Suprapubic skin (tissue), 4 donors: ENCODE measurements at regions not wholly inside any gene's neighbourhood (a gene's known extent, or its start where the extent isn't known, plus 50 kb on each side); places are given as distances from the start of the nearest gene placed in this dataset.

Source experiments
- EP300 ChIP-seq: sonication (generic); formaldehyde crosslinking; IDR thresholded peaks from one replicate; pipeline ENCODE4 v1.6.1; 2017; ENCODE audit warnings: antibody characterized with exemption
- POLR2A ChIP-seq, 2 donors: fragments of 450-650 bp; IDR thresholded peaks; one replicate each; pipeline ENCODE4 v1.6.1; 2017; ENCODE audit warnings: antibody characterized with exemption in 2 of 2, mild to moderate bottlenecking in 2 of 2, moderate library complexity in 2 of 2
- POLR2AphosphoS5 ChIP-seq, 3 donors: sonication (generic); formaldehyde crosslinking; IDR thresholded peaks; one replicate each; pipeline ENCODE4 v1.6.1; 2017; ENCODE audit warnings: antibody characterized with exemption in 3 of 3
- TF ChIP-seq, protein P1 (sequence below), 2 donors: fragments of 200-600 bp in 1 of 2; fragments of 450-650 bp in 1 of 2; sonication (generic) in 1 of 2; IDR thresholded peaks; one replicate each; pipeline ENCODE4 v1.5.1; 2016 to 2019; ENCODE audit warnings: antibody characterized with exemption in 2 of 2, mild to moderate bottlenecking in 1 of 2, moderate library complexity in 1 of 2

DNA sequence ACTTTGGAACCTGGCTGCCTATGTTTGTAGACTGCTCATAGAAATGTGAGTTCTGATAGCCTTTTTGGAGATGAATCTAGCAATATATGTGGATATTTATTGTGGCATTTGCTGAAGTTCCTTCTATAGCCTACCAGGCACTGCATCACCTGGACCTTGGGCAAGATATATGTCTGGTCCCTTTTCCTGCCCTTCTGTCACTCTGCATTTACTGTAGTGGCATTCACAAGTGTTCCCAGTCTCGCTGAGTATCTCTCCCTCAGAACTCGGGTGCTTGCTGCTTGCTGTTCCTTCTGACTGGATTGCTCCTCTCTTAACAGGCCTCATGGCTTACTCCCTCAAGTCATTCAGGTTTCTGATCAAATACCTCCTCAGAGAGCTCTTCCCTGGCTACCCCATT, 145.0 kb downstream of the UBE2E3 start:
- TF ChIP-seq POLR2AphosphoS5 (IDR thresholded peaks at IDR 0.05) (no peak), POLR2A (IDR thresholded peaks at IDR 0.05) (no peak), EP300 (no peak)
- TF ChIP-seq, protein P1, sequence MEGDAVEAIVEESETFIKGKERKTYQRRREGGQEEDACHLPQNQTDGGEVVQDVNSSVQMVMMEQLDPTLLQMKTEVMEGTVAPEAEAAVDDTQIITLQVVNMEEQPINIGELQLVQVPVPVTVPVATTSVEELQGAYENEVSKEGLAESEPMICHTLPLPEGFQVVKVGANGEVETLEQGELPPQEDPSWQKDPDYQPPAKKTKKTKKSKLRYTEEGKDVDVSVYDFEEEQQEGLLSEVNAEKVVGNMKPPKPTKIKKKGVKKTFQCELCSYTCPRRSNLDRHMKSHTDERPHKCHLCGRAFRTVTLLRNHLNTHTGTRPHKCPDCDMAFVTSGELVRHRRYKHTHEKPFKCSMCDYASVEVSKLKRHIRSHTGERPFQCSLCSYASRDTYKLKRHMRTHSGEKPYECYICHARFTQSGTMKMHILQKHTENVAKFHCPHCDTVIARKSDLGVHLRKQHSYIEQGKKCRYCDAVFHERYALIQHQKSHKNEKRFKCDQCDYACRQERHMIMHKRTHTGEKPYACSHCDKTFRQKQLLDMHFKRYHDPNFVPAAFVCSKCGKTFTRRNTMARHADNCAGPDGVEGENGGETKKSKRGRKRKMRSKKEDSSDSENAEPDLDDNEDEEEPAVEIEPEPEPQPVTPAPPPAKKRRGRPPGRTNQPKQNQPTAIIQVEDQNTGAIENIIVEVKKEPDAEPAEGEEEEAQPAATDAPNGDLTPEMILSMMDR (IDR thresholded peaks at IDR 0.05): no peak
